H1 (cell line): ENCODE measurements at regions not wholly inside any gene's neighbourhood (a gene's known extent, or its start where the extent isn't known, plus 50 kb on each side); places are given as distances from the start of the nearest gene placed in this dataset.

Experiments
- CTCF ChIA-PET: fragments of 300-600 bp; sonication (Branson Sonifier 250); formaldehyde crosslinking; loops from one replicate; lab custom pipeline; 2021; ENCODE audit not compliant: partially characterized antibody; lab: Charles Lee
- POLR2A ChIA-PET: fragments of 300-600 bp; sonication (Branson Sonifier 250); formaldehyde crosslinking; loops from one replicate; lab custom pipeline; 2021; ENCODE audit warnings: inconsistent platforms; ENCODE audit not compliant: partially characterized antibody; lab: Charles Lee
- DNase-seq, 2 experiments: peaks; one replicate each; pipeline versions ENCODE4 v3.0.0 to v3.0.0-alpha.2; 2010 to 2022; ENCODE audit warnings: low spot score in 2 of 2, low read depth in 1 of 2, mixed read lengths in 1 of 2
- FAIRE-seq: peaks from 2 replicates; lab custom pipeline; 2011; peaks lifted over from hg19 to GRCh38; lab: Jason Lieb, UNC
- H2AFZ ChIP-seq: 2 replicates; pipeline ENCODE4 v1.8.1; 2012; ENCODE audit warnings: low read length, inconsistent platforms
- H2AK5ac ChIP-seq: 2 replicates; pipeline ENCODE4 v1.6.1; 2013; ENCODE audit warnings: low read depth, low read length
- H2BK120ac ChIP-seq: replicated peaks from 2 replicates; pipeline ENCODE3; 2013; ENCODE audit warnings: low read depth, low read length, inconsistent platforms
- H2BK12ac ChIP-seq: 2 replicates; pipeline ENCODE4 v1.6.1; 2013; ENCODE audit warnings: low read depth, low read length
- H2BK15ac ChIP-seq: 2 replicates; pipeline ENCODE4 v1.6.1; 2013; ENCODE audit warnings: low read length
- H2BK20ac ChIP-seq: 2 replicates; pipeline ENCODE4 v1.6.1; 2013; ENCODE audit warnings: low read length
- H2BK5ac ChIP-seq: 2 replicates; pipeline ENCODE4 v1.6.1; 2013; ENCODE audit warnings: low read depth, low read length
- H3K14ac ChIP-seq: 2 replicates; pipeline ENCODE4 v1.6.1; 2013; ENCODE audit warnings: inconsistent platforms; ENCODE audit not compliant: insufficient read length
- H3K18ac ChIP-seq: 2 replicates; pipeline ENCODE4 v1.6.1; 2013; ENCODE audit warnings: low read length; ENCODE audit errors: extremely low read depth
- H3K23ac ChIP-seq: 2 replicates; pipeline ENCODE4 v1.6.1; 2013; ENCODE audit warnings: inconsistent platforms; ENCODE audit not compliant: insufficient read length
- H3K23me2 ChIP-seq: 2 replicates; pipeline ENCODE4 v1.6.1; 2013; ENCODE audit warnings: low read depth, low read length
- H3K27ac ChIP-seq: 2 replicates; pipeline ENCODE4 v1.6.1; 2011; ENCODE audit warnings: low read depth, low read length, inconsistent platforms
- H3K27me3 ChIP-seq, 4 experiments: replicated peaks in 1 of 4; 1 replicate in 1 of 4; 2 replicates in 3 of 4; pipeline versions ENCODE4 v1.6.1 to v1.8.1; 2011 to 2013; ENCODE audit warnings: low read length in 3 of 4, mild to moderate bottlenecking in 3 of 4, inconsistent platforms in 2 of 4, mixed read lengths in 2 of 4, moderate library complexity in 1 of 4; ENCODE audit not compliant: control insufficient read depth in 3 of 4, insufficient read depth in 3 of 4; ENCODE audit errors: extremely low read depth in 1 of 4
- H3K36me3 ChIP-seq, 4 experiments: 2 replicates each; pipeline versions ENCODE4 v1.6.1 to v1.8.1; 2011 to 2013; ENCODE audit warnings: mild to moderate bottlenecking in 4 of 4, low read length in 3 of 4, moderate library complexity in 2 of 4, control low read depth in 1 of 4, inconsistent platforms in 1 of 4; ENCODE audit not compliant: insufficient read depth in 4 of 4, control insufficient read depth in 2 of 4
- H3K4ac ChIP-seq: replicated peaks from 2 replicates; pipeline ENCODE3; 2013; ENCODE audit warnings: low read length, low read depth, mixed read lengths, inconsistent platforms; ENCODE audit not compliant: insufficient read length
- H3K4me1 ChIP-seq, 4 experiments: replicated peaks in 1 of 4; 1 replicate in 1 of 4; 2 replicates in 3 of 4; pipeline versions ENCODE4 v1.6.1 to v1.8.1; 2011 to 2013; ENCODE audit warnings: low read length in 3 of 4, inconsistent platforms in 2 of 4, mixed read lengths in 1 of 4; ENCODE audit not compliant: insufficient read depth in 4 of 4, control insufficient read depth in 3 of 4
- H3K4me2 ChIP-seq, 2 experiments: 2 replicates each; pipeline versions ENCODE4 v1.6.1 to v1.8.1; 2011 to 2013; ENCODE audit warnings: low read depth in 2 of 2, low read length in 2 of 2, control low read depth in 1 of 2, inconsistent platforms in 1 of 2, mild to moderate bottlenecking in 1 of 2; ENCODE audit not compliant: insufficient read depth in 1 of 2
- H3K4me3 ChIP-seq, 4 experiments: fragments of 200-600, 300-600 bp in 1 of 4; sonication (generic), shearing (Covaris generic), sonication (Bioruptor Twin) in 1 of 4; 2 replicates each; pipeline versions ENCODE4 v1.5.1 to v1.8.1; 2011 to 2016; ENCODE audit warnings: low read length in 4 of 4, low read depth in 3 of 4, control low read depth in 2 of 4, inconsistent platforms in 2 of 4, mild to moderate bottlenecking in 2 of 4, mixed read lengths in 1 of 4, moderate library complexity in 1 of 4; ENCODE audit not compliant: insufficient read depth in 2 of 4; ENCODE audit errors: extremely low read depth in 1 of 4
- H3K56ac ChIP-seq: replicated peaks from 2 replicates; pipeline ENCODE3; 2013; ENCODE audit warnings: low read depth, mild to moderate bottlenecking, mixed read lengths, low read length, inconsistent platforms; ENCODE audit not compliant: insufficient read length
- H3K79me1 ChIP-seq: 2 replicates; pipeline ENCODE4 v1.6.1; 2013; ENCODE audit warnings: low read depth, low read length, control low read depth
- H3K79me2 ChIP-seq, 2 experiments: 2 replicates each; pipeline versions ENCODE4 v1.6.1 to v1.8.1; 2012 to 2013; ENCODE audit warnings: low read length in 2 of 2, mild to moderate bottlenecking in 2 of 2, inconsistent platforms in 1 of 2; ENCODE audit not compliant: insufficient read depth in 2 of 2, control insufficient read depth in 1 of 2
- H3K9ac ChIP-seq, 4 experiments: replicated peaks in 1 of 4; 1 replicate in 1 of 4; 2 replicates in 3 of 4; pipeline versions ENCODE4 v1.6.1 to v1.8.1; 2011 to 2013; ENCODE audit warnings: low read depth in 3 of 4, low read length in 3 of 4, control low read depth in 2 of 4, mild to moderate bottlenecking in 2 of 4, moderate library complexity in 2 of 4, inconsistent platforms in 1 of 4; ENCODE audit errors: extremely low read depth in 1 of 4
- H3K9me3 ChIP-seq, 2 experiments: 2 replicates each; pipeline versions ENCODE4 v1.6.1 to v1.8.1; 2012 to 2013; ENCODE audit warnings: mild to moderate bottlenecking in 2 of 2, moderate library complexity in 2 of 2, control low read depth in 1 of 2, inconsistent platforms in 1 of 2, low read depth in 1 of 2, low read length in 1 of 2, mixed read lengths in 1 of 2; ENCODE audit not compliant: insufficient read depth in 2 of 2
- H4K20me1 ChIP-seq, 2 experiments: replicated peaks in 1 of 2; 2 replicates each; pipeline versions ENCODE3 to v1.8.1; 2011 to 2013; ENCODE audit warnings: inconsistent platforms in 2 of 2, low read length in 2 of 2, mild to moderate bottlenecking in 1 of 2; ENCODE audit not compliant: insufficient read depth in 2 of 2, control insufficient read depth in 1 of 2
- H4K5ac ChIP-seq: 2 replicates; pipeline ENCODE4 v1.6.1; 2013; ENCODE audit warnings: low read length, low read depth, mixed read lengths, inconsistent platforms; ENCODE audit not compliant: insufficient read length
- H4K8ac ChIP-seq: 2 replicates; pipeline ENCODE4 v1.8.0; 2013; ENCODE audit warnings: mild to moderate bottlenecking, moderate library complexity, low read length, inconsistent platforms; ENCODE audit not compliant: insufficient read depth; ENCODE audit errors: extremely low read depth
- H4K91ac ChIP-seq: replicated peaks from 2 replicates; pipeline ENCODE3; 2013; ENCODE audit warnings: low read length, mixed read lengths, inconsistent platforms; ENCODE audit not compliant: insufficient read length
- BACH1 ChIP-seq: IDR thresholded peaks from 2 replicates; pipeline ENCODE4 v1.6.1; 2012; ENCODE audit warnings: low read length, improper control_type of control experiment
- BRCA1 ChIP-seq: IDR thresholded peaks from 2 replicates; pipeline ENCODE4 v1.6.1; 2012; ENCODE audit warnings: low read depth, low read length, improper control_type of control experiment
- CBX5 ChIP-seq: fragments of 300-800, 300-1000 bp; sonication (generic); IDR thresholded peaks from 2 replicates; pipeline ENCODE4 v1.7.1; 2016; ENCODE audit warnings: antibody characterized with exemption, low read length, low read depth
- CBX8 ChIP-seq: fragments of 300-800, 300-1000 bp; sonication (generic); IDR thresholded peaks from 2 replicates; pipeline ENCODE4 v1.7.1; 2016; ENCODE audit warnings: low read depth, low read length, borderline replicate concordance
- CEBPB ChIP-seq: IDR thresholded peaks from 2 replicates; pipeline ENCODE4 v1.6.1; 2012; ENCODE audit warnings: low read depth, low read length
- CTBP2 ChIP-seq: IDR thresholded peaks from 2 replicates; pipeline ENCODE4 v1.7.0; 2011; ENCODE audit warnings: borderline replicate concordance, mild to moderate bottlenecking, moderate library complexity, mixed read lengths, low read length; ENCODE audit not compliant: insufficient read depth, insufficient read length
- EP300 ChIP-seq, 2 experiments: IDR thresholded peaks; 1 replicate in 1 of 2; 2 replicates in 1 of 2; pipeline ENCODE4 v1.6.1; 2011 to 2012; ENCODE audit warnings: low read depth in 2 of 2, low read length in 2 of 2, mild to moderate bottlenecking in 2 of 2, borderline replicate concordance in 1 of 2, inconsistent platforms in 1 of 2, moderate library complexity in 1 of 2
- POLR2A ChIP-seq, 2 experiments: IDR thresholded peaks; 1 replicate in 1 of 2; 2 replicates in 1 of 2; pipeline ENCODE4 v1.6.1; 2011; ENCODE audit warnings: low read depth in 2 of 2, low read length in 2 of 2, mild to moderate bottlenecking in 2 of 2; ENCODE audit errors: control extremely low read depth in 1 of 2
- SP4 ChIP-seq: IDR thresholded peaks from 2 replicates; pipeline ENCODE4 v1.6.1; 2012; ENCODE audit warnings: low read length, inconsistent platforms
- YY1 ChIP-seq: IDR thresholded peaks from 2 replicates; pipeline ENCODE4 v1.6.1; 2011; ENCODE audit warnings: low read depth, mild to moderate bottlenecking, low read length
- ZNF274 ChIP-seq: IDR thresholded peaks from 2 replicates; pipeline ENCODE4 v1.7.0; 2012; ENCODE audit warnings: low read length, borderline replicate concordance; ENCODE audit errors: extremely low read depth
- WGBS, 2 experiments: shearing (Covaris generic) in 1 of 2; methylation state at CpG; one replicate each; pipeline versions ENCODE4 v1.1.6 to v1.1.7; 2013 to 2015; ENCODE audit warnings: low lambda C conversion rate in 2 of 2, mixed read lengths in 2 of 2, inconsistent platforms in 1 of 2, low coverage in 1 of 2, missing lambda C conversion rate in 1 of 2; ENCODE audit not compliant: insufficient replicate concordance in 2 of 2, insufficient coverage in 1 of 2, insufficient read length in 1 of 2; ENCODE audit errors: extremely low coverage in 1 of 2, missing lambda C conversion rate in 1 of 2; 5-methylcytosine and 5-hydroxymethylcytosine counted together
- TF ChIP-seq, protein P1 (sequence below): IDR thresholded peaks from 2 replicates; pipeline ENCODE4 v1.6.1; 2012; ENCODE audit warnings: low read length, inconsistent platforms
- TF ChIP-seq, protein P2 (sequence below): IDR thresholded peaks from 2 replicates; pipeline ENCODE4 v1.6.1; 2011; ENCODE audit warnings: low read depth, mild to moderate bottlenecking, low read length; ENCODE audit not compliant: insufficient read depth

DNA sequence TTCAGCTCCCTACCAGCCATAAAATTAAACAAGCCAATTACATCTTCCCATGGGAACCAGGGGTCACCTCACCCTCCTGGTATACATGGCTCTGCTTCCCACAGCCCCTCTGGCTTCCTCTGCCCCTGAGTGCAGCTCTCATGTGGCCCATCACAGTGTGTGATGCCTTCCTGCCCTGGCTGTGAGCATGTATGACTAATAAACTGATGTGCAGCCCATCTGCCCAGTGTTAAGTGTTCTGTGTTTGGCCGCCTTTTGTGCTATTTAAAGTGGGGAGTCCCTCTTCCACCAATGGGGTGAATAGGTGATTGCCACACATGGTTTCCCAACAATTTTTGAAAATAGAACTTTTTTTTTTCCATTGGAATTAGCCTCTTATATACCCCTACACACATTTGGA, 87.7 kb upstream of the PIEZO2 start:
- H2AK5ac ChIP-seq = no peak overlapping the region
- H3K27ac ChIP-seq = no peak overlapping the region
- WGBS, 2 experiments = 93% methylated on average over 1 of the region's 1 CpG; no CpG with 5 or more reads in 1 of the 2 experiments
- no peak for DNase-seq
- H3K27me3 ChIP-seq = no peaks in the 10 kb centered on the region
- H2BK15ac ChIP-seq = no peak overlapping the region
- no peak overlapping the region for H2BK120ac ChIP-seq
- no peak overlapping the region for H4K5ac ChIP-seq
- H3K56ac ChIP-seq = no peak overlapping the region
- no peak overlapping the region for H2BK20ac ChIP-seq
- H2BK12ac ChIP-seq = no peak overlapping the region
- H4K91ac ChIP-seq = no peak overlapping the region
- no peaks in the 10 kb centered on the region for H3K4me1 ChIP-seq
- H3K23ac ChIP-seq = no peak overlapping the region
- H3K18ac ChIP-seq = no peak overlapping the region
- H3K79me1 ChIP-seq = no peaks in the 10 kb centered on the region
- H3K9me3 ChIP-seq = no peaks in the 10 kb centered on the region
- no peak overlapping the region for H2AFZ ChIP-seq
- H4K20me1 ChIP-seq = no peaks in the 10 kb centered on the region
- H3K36me3 ChIP-seq = no peaks in the 10 kb centered on the region
- H3K23me2 ChIP-seq = no peaks in the 10 kb centered on the region
- no peak overlapping the region for H4K8ac ChIP-seq
- H3K4me3 ChIP-seq = no peak overlapping the region
- H2BK5ac ChIP-seq = no peak overlapping the region
- H3K4me2 ChIP-seq = no peak overlapping the region
- H3K4ac ChIP-seq = no peak overlapping the region
- POLR2A ChIA-PET = no interaction called here
- no peak overlapping the region for H3K14ac ChIP-seq
- no peak overlapping the region for H3K9ac ChIP-seq
- no peak for FAIRE-seq
- CTCF ChIA-PET = interaction anchor here (0.7 kb wide), 1 partner anchor 174 kb away, joined by 3 read pairs; no protein-coding TSS in a partner anchor
- no peaks in the 10 kb centered on the region for H3K79me2 ChIP-seq
- TF ChIP-seq EP300 (IDR thresholded peaks at IDR 0.05; ENCODE audit: borderline replicate concordance in 1 of 2, low read depth in 2 of 2, low read length in 2 of 2) (no peak), CTBP2 (no peak), YY1 (no peak), CBX5 (no peak), ZNF274 (no peak), CEBPB (no peak), BRCA1 (no peak), POLR2A (IDR thresholded peaks at IDR 0.05; ENCODE audit: control extremely low read depth in 1 of 2, low read depth in 2 of 2, low read length in 2 of 2) (no peak), BACH1 (no peak), SP4 (no peak), CBX8 (no peak)
- TF ChIP-seq, protein P1, sequence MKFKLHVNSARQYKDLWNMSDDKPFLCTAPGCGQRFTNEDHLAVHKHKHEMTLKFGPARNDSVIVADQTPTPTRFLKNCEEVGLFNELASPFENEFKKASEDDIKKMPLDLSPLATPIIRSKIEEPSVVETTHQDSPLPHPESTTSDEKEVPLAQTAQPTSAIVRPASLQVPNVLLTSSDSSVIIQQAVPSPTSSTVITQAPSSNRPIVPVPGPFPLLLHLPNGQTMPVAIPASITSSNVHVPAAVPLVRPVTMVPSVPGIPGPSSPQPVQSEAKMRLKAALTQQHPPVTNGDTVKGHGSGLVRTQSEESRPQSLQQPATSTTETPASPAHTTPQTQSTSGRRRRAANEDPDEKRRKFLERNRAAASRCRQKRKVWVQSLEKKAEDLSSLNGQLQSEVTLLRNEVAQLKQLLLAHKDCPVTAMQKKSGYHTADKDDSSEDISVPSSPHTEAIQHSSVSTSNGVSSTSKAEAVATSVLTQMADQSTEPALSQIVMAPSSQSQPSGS = no peak
- TF ChIP-seq, protein P2, sequence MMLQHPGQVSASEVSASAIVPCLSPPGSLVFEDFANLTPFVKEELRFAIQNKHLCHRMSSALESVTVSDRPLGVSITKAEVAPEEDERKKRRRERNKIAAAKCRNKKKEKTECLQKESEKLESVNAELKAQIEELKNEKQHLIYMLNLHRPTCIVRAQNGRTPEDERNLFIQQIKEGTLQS = no peak
